HCT116 (cell line): ENCODE measurements at regions not wholly inside any gene's neighbourhood (a gene's known extent, or its start where the extent isn't known, plus 50 kb on each side); places are given as distances from the start of the nearest gene placed in this dataset.

ENCODE experiments used
- ATAC-seq: fragments of 200-7000 bp; cut with Tn5 transposase; 2 replicates; pipeline ENCODE4 v1.9.1; 2020; ENCODE audit warnings: mild to moderate bottlenecking, moderate library complexity
- BruUV-seq: library from RNA; stranded (reverse); fragments of 400-500 nt; replicated peaks from 2 replicates; lab custom pipeline; 2021; lab: Mats Ljungman, UMichigan
- CTCF ChIA-PET: fragments of 300-600 bp; sonication (Branson Sonifier 250); formaldehyde crosslinking; loops from one replicate; lab custom pipeline; 2021; ENCODE audit warnings: antibody characterized with exemption; lab: Charles Lee
- POLR2A ChIA-PET: fragments of 300-600, 350-600 bp; sonication (Branson Sonifier 250); formaldehyde crosslinking; loops from one replicate; lab custom pipeline; 2021; ENCODE audit warnings: antibody characterized with exemption; lab: Charles Lee
- RAD21 ChIA-PET, 2 experiments: fragments of 300-600 bp; sonication (Branson Sonifier 250); formaldehyde crosslinking; loops; one replicate each; lab custom pipeline; 2023; ENCODE audit warnings: low total read pairs in 2 of 2; ENCODE audit not compliant: uncharacterized antibody in 2 of 2, unreplicated experiment in 2 of 2, low non-redundant PET in 1 of 2; lab: Charles Lee
- DNase-seq: peaks from one replicate; pipeline ENCODE4 v3.0.0-alpha.2; 2010; ENCODE audit warnings: low read depth, low spot score
- H2AFZ ChIP-seq: fragments of 200-600 bp; shearing (Covaris generic), sonication (generic); 2 replicates; pipeline ENCODE4 v1.6.1; 2017; ENCODE audit warnings: low read depth, mixed run types, mixed read lengths, antibody characterized with exemption, low read length; ENCODE audit not compliant: poor library complexity, severe bottlenecking
- H3K27ac ChIP-seq: 2 replicates; pipeline ENCODE4 v1.5.1; 2012; ENCODE audit warnings: low read depth, low read length
- H3K27me3 ChIP-seq: fragments of 200-600 bp; sonication (generic); 2 replicates; pipeline ENCODE4 v1.6.1; 2016; ENCODE audit warnings: mixed run types, low read length, mixed read lengths; ENCODE audit not compliant: insufficient read depth
- H3K36me3 ChIP-seq, 2 experiments: fragments of 200-500 bp in 1 of 2; fragments of 200-600 bp in 1 of 2; sonication (Bioruptor generic) in 1 of 2; sonication (generic) in 1 of 2; 2 replicates each; pipeline versions ENCODE4 v1.5.1 to v1.6.1; 2014 to 2016; ENCODE audit warnings: low read length in 2 of 2, inconsistent platforms in 1 of 2, mixed read lengths in 1 of 2, mixed run types in 1 of 2; ENCODE audit not compliant: insufficient read depth in 2 of 2, control insufficient read depth in 1 of 2
- H3K4me1 ChIP-seq, 2 experiments: fragments of 200-600 bp in 1 of 2; sonication (generic) in 1 of 2; 2 replicates each; pipeline versions ENCODE4 v1.5.1 to v1.6.1; 2012 to 2017; ENCODE audit warnings: low read length in 2 of 2, inconsistent platforms in 1 of 2, mild to moderate bottlenecking in 1 of 2, mixed read lengths in 1 of 2, mixed run types in 1 of 2, moderate library complexity in 1 of 2; ENCODE audit not compliant: insufficient read depth in 2 of 2, control insufficient read depth in 1 of 2
- H3K4me2 ChIP-seq: fragments of 200-600 bp; sonication (generic); 2 replicates; pipeline ENCODE4 v1.6.1; 2017; ENCODE audit warnings: mixed run types, low read length, mixed read lengths
- H3K4me3 ChIP-seq, 2 experiments: fragments of 200-600 bp in 1 of 2; sonication (generic) in 1 of 2; replicated peaks in 1 of 2; 2 replicates each; pipeline ENCODE4 v1.5.1; 2011 to 2016; ENCODE audit warnings: low read length in 2 of 2, control low read depth in 1 of 2, low read depth in 1 of 2, mild to moderate bottlenecking in 1 of 2, mixed read lengths in 1 of 2, mixed run types in 1 of 2
- H3K79me2 ChIP-seq: fragments of 200-600 bp; sonication (generic); 2 replicates; pipeline ENCODE4 v1.6.1; 2017; ENCODE audit warnings: mild to moderate bottlenecking, mixed run types, low read length, moderate library complexity, mixed read lengths; ENCODE audit not compliant: insufficient read depth
- H3K9ac ChIP-seq: fragments of 200-600 bp; sonication (generic); 2 replicates; pipeline ENCODE4 v1.6.1; 2016; ENCODE audit warnings: low read length, mixed read lengths
- H3K9me2 ChIP-seq: fragments of 200-600 bp; sonication (generic), shearing (Covaris generic); 2 replicates; pipeline ENCODE4 v1.6.1; 2017; ENCODE audit warnings: mixed run types, mild to moderate bottlenecking, moderate library complexity; ENCODE audit not compliant: insufficient read depth
- H3K9me3 ChIP-seq, 2 experiments: fragments of 200-500 bp in 1 of 2; fragments of 200-600 bp in 1 of 2; sonication (Bioruptor generic) in 1 of 2; sonication (generic) in 1 of 2; 2 replicates each; pipeline ENCODE4 v1.6.1; 2014 to 2017; ENCODE audit warnings: low read length in 2 of 2, mixed read lengths in 2 of 2, inconsistent platforms in 1 of 2, low read depth in 1 of 2, mild to moderate bottlenecking in 1 of 2, mixed run types in 1 of 2, moderate library complexity in 1 of 2; ENCODE audit not compliant: control insufficient read depth in 1 of 2, insufficient read depth in 1 of 2
- H4K20me1 ChIP-seq: fragments of 200-600 bp; sonication (generic), shearing (Covaris generic); 2 replicates; pipeline ENCODE4 v1.6.1; 2017; ENCODE audit warnings: mixed run types, mild to moderate bottlenecking, moderate library complexity; ENCODE audit not compliant: insufficient read depth
- CBX3 ChIP-seq: IDR thresholded peaks from 2 replicates; pipeline ENCODE4 v1.6.1; 2012; ENCODE audit warnings: low read depth
- EGR1 ChIP-seq: IDR thresholded peaks from 2 replicates; pipeline ENCODE4 v1.6.1; 2012; ENCODE audit warnings: low read depth
- ELF1 ChIP-seq: IDR thresholded peaks from 2 replicates; pipeline ENCODE4 v1.6.1; 2012; ENCODE audit warnings: low read depth, borderline replicate concordance
- EZH2 ChIP-seq: fragments of 200-600 bp; sonication (generic); IDR thresholded peaks from 2 replicates; pipeline ENCODE4 v1.6.1; 2017; ENCODE audit warnings: antibody characterized with exemption, mixed run types
- EZH2phosphoT487 ChIP-seq: fragments of 200-600 bp; IDR thresholded peaks from 2 replicates; pipeline ENCODE4 v1.6.1; 2018; ENCODE audit warnings: antibody characterized with exemption, borderline replicate concordance
- FOSL1 ChIP-seq: IDR thresholded peaks from 2 replicates; pipeline ENCODE4 v1.6.1; 2012; ENCODE audit warnings: low read depth
- JUND ChIP-seq: IDR thresholded peaks from 2 replicates; pipeline ENCODE4 v1.6.1; 2012
- MAX ChIP-seq: IDR thresholded peaks from 2 replicates; pipeline ENCODE4 v1.6.1; 2012
- POLR2A ChIP-seq: IDR thresholded peaks from 2 replicates; pipeline ENCODE4 v1.7.0; 2011; ENCODE audit warnings: borderline replicate concordance; ENCODE audit not compliant: insufficient read depth, insufficient read length; ENCODE audit errors: extremely low read depth
- POLR2AphosphoS5 ChIP-seq: IDR thresholded peaks from 2 replicates; pipeline ENCODE4 v1.6.1; 2011; ENCODE audit warnings: mild to moderate bottlenecking, low read depth, low read length, moderate library complexity
- RAD21 ChIP-seq: IDR thresholded peaks from 2 replicates; pipeline ENCODE4 v1.6.1; 2012; ENCODE audit warnings: low read depth, mild to moderate bottlenecking
- REST ChIP-seq: IDR thresholded peaks from 2 replicates; pipeline ENCODE4 v1.6.1; 2012; ENCODE audit warnings: low read depth
- SIN3A ChIP-seq: IDR thresholded peaks from 2 replicates; pipeline ENCODE4 v1.6.1; 2012; ENCODE audit warnings: low read depth
- SP1 ChIP-seq: IDR thresholded peaks from 2 replicates; pipeline ENCODE4 v1.6.1; 2012; ENCODE audit warnings: low read depth
- SRF ChIP-seq: IDR thresholded peaks from 2 replicates; pipeline ENCODE4 v1.6.1; 2012; ENCODE audit warnings: low read depth
- TCF7L2 ChIP-seq: IDR thresholded peaks from 2 replicates; pipeline ENCODE4 v1.7.0; 2011; ENCODE audit warnings: borderline replicate concordance, inconsistent platforms; ENCODE audit not compliant: insufficient read depth, insufficient read length; ENCODE audit errors: extremely low read depth
- ZFX ChIP-seq: fragments of 450-650 bp; IDR thresholded peaks from 2 replicates; pipeline ENCODE4 v1.6.1; 2017
- intact Hi-C: fragments of 100-400 bp; cut with micrococcal nuclease; formaldehyde crosslinking; loops from 2 replicates; pipeline ENCODE4 v1.10.0; 2022
- TF ChIP-seq, protein P1 (sequence below), 3 experiments: fragments of 200-600 bp in 1 of 3; sonication (generic) in 1 of 3; IDR thresholded peaks in 2 of 3; conservative IDR thresholded peaks in 1 of 3; 2 replicates each; pipeline ENCODE4 v1.5.1; 2012 to 2017; ENCODE audit warnings: low read depth in 2 of 3, low read length in 2 of 3, antibody characterized with exemption in 1 of 3, borderline replicate concordance in 1 of 3, control low read depth in 1 of 3, mild to moderate bottlenecking in 1 of 3, mixed read lengths in 1 of 3, mixed run types in 1 of 3, moderate library complexity in 1 of 3; ENCODE audit not compliant: insufficient read depth in 1 of 3

DNA sequence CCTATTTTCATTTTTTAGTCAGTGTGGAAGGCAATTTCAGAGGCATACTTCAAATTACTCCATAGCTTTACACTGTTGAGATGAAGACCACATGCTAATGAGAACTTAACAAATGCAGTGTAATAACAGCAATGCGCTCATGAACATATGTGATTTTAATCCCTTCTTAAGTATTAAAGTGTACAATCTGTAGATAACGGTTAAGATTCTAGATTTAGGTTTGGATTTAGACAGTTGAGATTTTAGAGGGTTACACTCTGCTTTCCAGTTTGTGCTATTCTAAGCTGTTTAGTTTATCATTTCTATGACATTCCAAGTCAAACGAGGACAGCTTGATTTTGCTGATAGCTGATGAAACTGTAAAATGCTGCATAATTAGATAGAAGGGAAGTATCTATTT, 257.8 kb upstream of the CHRM3 start:
- no peak for ATAC-seq
- CTCF ChIA-PET, result no interaction called here

DNA sequence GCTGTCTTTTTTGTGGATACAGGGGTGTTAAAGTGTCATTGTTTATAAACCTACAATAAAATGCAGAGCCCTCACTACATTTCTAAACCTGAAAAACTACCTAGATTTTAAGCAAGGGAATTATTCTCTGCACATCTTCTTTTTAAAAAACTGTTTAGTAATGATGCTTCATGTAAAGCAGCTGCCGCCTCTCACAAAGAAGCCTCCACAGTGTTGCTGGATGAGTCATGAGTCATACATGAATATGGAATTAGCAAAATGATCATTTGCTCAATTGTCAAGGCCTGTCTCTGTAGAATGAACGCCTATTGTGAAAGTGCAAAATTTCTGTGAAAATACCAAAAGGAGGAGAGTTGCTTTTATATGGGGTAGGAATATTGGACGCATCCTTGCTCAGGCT, 259.5 kb upstream of the CHRM3 start:
- ATAC-seq, result no peak
- BruUV-seq, result no TSS peak
- no peak overlapping the region for H3K4me3 ChIP-seq
- no peaks in the 10 kb centered on the region for H3K36me3 ChIP-seq
- no peaks in the 10 kb centered on the region for H3K4me1 ChIP-seq
- H3K9me2 ChIP-seq, result no peaks in the 10 kb centered on the region
- H3K9me3 ChIP-seq, result peaks cover 11 to 13% of the 10 kb centered on the region in 2 experiments; a peak in 3 of 4 replicates
- no peaks in the 10 kb centered on the region for H3K79me2 ChIP-seq
- no peak overlapping the region for H2AFZ ChIP-seq
- CTCF ChIA-PET, result no interaction called here
- RAD21 ChIA-PET, result no interaction called here
- DNase-seq, result no peak
- no peaks in the 10 kb centered on the region for H3K27me3 ChIP-seq
- H3K27ac ChIP-seq, result no peak overlapping the region
- POLR2A ChIA-PET, result no interaction called here
- no peak overlapping the region for H3K9ac ChIP-seq
- intact Hi-C loops, result no loop called here
- H3K4me2 ChIP-seq, result no peak overlapping the region
- no peak for TF ChIP-seq TCF7L2
- TF ChIP-seq SP1, result no peak
- no peak for TF ChIP-seq EZH2phosphoT487
- TF ChIP-seq ELF1, result no peak
- no peak for TF ChIP-seq FOSL1
- no peak for TF ChIP-seq REST
- no peak for TF ChIP-seq EZH2
- TF ChIP-seq POLR2AphosphoS5, result no peak
- TF ChIP-seq ZFX, result no peak
- TF ChIP-seq RAD21, result no peak
- TF ChIP-seq EGR1, result no peak
- no peak for TF ChIP-seq SRF
- no peak for TF ChIP-seq MAX
- TF ChIP-seq, protein P1, sequence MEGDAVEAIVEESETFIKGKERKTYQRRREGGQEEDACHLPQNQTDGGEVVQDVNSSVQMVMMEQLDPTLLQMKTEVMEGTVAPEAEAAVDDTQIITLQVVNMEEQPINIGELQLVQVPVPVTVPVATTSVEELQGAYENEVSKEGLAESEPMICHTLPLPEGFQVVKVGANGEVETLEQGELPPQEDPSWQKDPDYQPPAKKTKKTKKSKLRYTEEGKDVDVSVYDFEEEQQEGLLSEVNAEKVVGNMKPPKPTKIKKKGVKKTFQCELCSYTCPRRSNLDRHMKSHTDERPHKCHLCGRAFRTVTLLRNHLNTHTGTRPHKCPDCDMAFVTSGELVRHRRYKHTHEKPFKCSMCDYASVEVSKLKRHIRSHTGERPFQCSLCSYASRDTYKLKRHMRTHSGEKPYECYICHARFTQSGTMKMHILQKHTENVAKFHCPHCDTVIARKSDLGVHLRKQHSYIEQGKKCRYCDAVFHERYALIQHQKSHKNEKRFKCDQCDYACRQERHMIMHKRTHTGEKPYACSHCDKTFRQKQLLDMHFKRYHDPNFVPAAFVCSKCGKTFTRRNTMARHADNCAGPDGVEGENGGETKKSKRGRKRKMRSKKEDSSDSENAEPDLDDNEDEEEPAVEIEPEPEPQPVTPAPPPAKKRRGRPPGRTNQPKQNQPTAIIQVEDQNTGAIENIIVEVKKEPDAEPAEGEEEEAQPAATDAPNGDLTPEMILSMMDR (IDR thresholded peaks at IDR 0.05 in 2 of 3, conservative IDR thresholded peaks at IDR 0.05 in 1 of 3; ENCODE audit: borderline replicate concordance in 1 of 3, insufficient read depth in 1 of 3, low read depth in 2 of 3, low read length in 2 of 3), result no peak
- no peaks in the 10 kb centered on the region for H4K20me1 ChIP-seq

More for the DNA sequence above, 257.8 kb upstream of the CHRM3 start:
- Histone ChIP-seq H3K27ac (no peak overlapping the region), H3K4me1 (no peaks in the 10 kb centered on the region), H3K36me3 (no peaks in the 10 kb centered on the region), H2AFZ (no peak overlapping the region), H3K9ac (no peak overlapping the region), H3K79me2 (no peaks in the 10 kb centered on the region), H3K9me3 (peaks cover 10 to 17% of the 10 kb centered on the region in 2 experiments; a peak in 3 of 4 replicates), H4K20me1 (no peaks in the 10 kb centered on the region), H3K9me2 (no peaks in the 10 kb centered on the region), H3K4me3 (no peak overlapping the region), H3K4me2 (no peak overlapping the region), H3K27me3 (no peaks in the 10 kb centered on the region)
- TF ChIP-seq TCF7L2 (no peak), JUND (no peak), POLR2A (no peak), CBX3 (no peak), SRF (no peak), SP1 (no peak), SIN3A (no peak), EGR1 (no peak), ZFX (no peak)
- intact Hi-C loops, result no loop called here
- ChIA-PET POLR2A (no interaction called here), RAD21 (no interaction called here)
- no peak for DNase-seq
- no TSS peak for BruUV-seq
